DND-41 (cell line): ENCODE measurements at regions not wholly inside any gene's neighbourhood (a gene's known extent, or its start where the extent isn't known, plus 50 kb on each side); places are given as distances from the start of the nearest gene placed in this dataset.

Experiments used
- ATAC-seq: fragments of 200-7000 bp; cut with Tn5 transposase; 3 replicates; pipeline ENCODE4 v1.9.1; 2021; ENCODE audit warnings: low read depth; ENCODE audit not compliant: insufficient read depth
- DNase-seq: peaks from one replicate; pipeline ENCODE4 v3.0.0-alpha.2; 2020
- H2AFZ ChIP-seq: 2 replicates; pipeline ENCODE4 v1.6.0; 2012; ENCODE audit warnings: low read depth, low read length
- H3K27ac ChIP-seq: 2 replicates; pipeline ENCODE4 v1.5.1; 2012; ENCODE audit warnings: low read length, inconsistent platforms
- H3K27me3 ChIP-seq: fragments of 200-600 bp; sonication (generic); 2 replicates; pipeline ENCODE4 v1.6.0; 2012; ENCODE audit warnings: low read length, mild to moderate bottlenecking, inconsistent platforms; ENCODE audit not compliant: insufficient read depth, poor library complexity
- H3K36me3 ChIP-seq: 2 replicates; pipeline ENCODE4 v1.5.1; 2012; ENCODE audit warnings: low read length, inconsistent platforms; ENCODE audit not compliant: insufficient read depth
- H3K4me1 ChIP-seq: 2 replicates; pipeline ENCODE4 v1.5.1; 2012; ENCODE audit warnings: mild to moderate bottlenecking, low read length; ENCODE audit not compliant: insufficient read depth
- H3K4me2 ChIP-seq: 2 replicates; pipeline ENCODE4 v1.6.0; 2012; ENCODE audit warnings: mild to moderate bottlenecking, moderate library complexity, low read length, inconsistent platforms; ENCODE audit not compliant: insufficient read depth
- H3K4me3 ChIP-seq, 2 experiments: fragments of 200-600 bp in 1 of 2; shearing (Covaris generic) in 1 of 2; 2 replicates each; pipeline ENCODE4 v1.5.1; 2012 to 2016; ENCODE audit warnings: inconsistent platforms in 2 of 2, low read length in 2 of 2, mild to moderate bottlenecking in 2 of 2, low read depth in 1 of 2, moderate library complexity in 1 of 2
- H3K79me2 ChIP-seq: 2 replicates; pipeline ENCODE4 v1.6.0; 2012; ENCODE audit warnings: low read length, inconsistent platforms; ENCODE audit not compliant: insufficient read depth
- H3K9ac ChIP-seq: 2 replicates; pipeline ENCODE4 v1.6.0; 2012; ENCODE audit warnings: low read depth, mild to moderate bottlenecking, inconsistent platforms, low read length, moderate library complexity
- H3K9me3 ChIP-seq: 2 replicates; pipeline ENCODE4 v1.5.1; 2012; ENCODE audit warnings: low read length, moderate library complexity, mild to moderate bottlenecking, inconsistent platforms; ENCODE audit not compliant: insufficient read depth, severe bottlenecking
- H4K20me1 ChIP-seq: 2 replicates; pipeline ENCODE4 v1.6.0; 2012; ENCODE audit warnings: low read length; ENCODE audit not compliant: insufficient read depth
- CTCF ChIP-seq: IDR thresholded peaks from 2 replicates; pipeline ENCODE4 v1.5.1; 2012; ENCODE audit warnings: borderline replicate concordance, low read length, moderate library complexity, mild to moderate bottlenecking; ENCODE audit not compliant: poor library complexity, severe bottlenecking; ENCODE audit errors: extremely low read depth
- EZH2 ChIP-seq: IDR thresholded peaks from 3 replicates; pipeline ENCODE4 v1.6.1; 2012; ENCODE audit warnings: borderline replicate concordance, low read depth, mild to moderate bottlenecking, moderate library complexity, low read length, inconsistent platforms; ENCODE audit not compliant: severe bottlenecking

- Histone ChIP-seq H4K20me1 (no peaks in the 10 kb centered on the region), H3K4me3 (no peak overlapping the region), H3K27ac (no peak overlapping the region), H3K9me3 (no peaks in the 10 kb centered on the region), H3K79me2 (no peaks in the 10 kb centered on the region), H3K27me3 (no peaks in the 10 kb centered on the region), H3K4me2 (no peak overlapping the region), H3K9ac (no peak overlapping the region), H3K4me1 (no peaks in the 10 kb centered on the region), H2AFZ (no peak overlapping the region), H3K36me3 (no peaks in the 10 kb centered on the region)
- ATAC-seq (no peak), DNase-seq (no peak)
- TF ChIP-seq EZH2 (no peak), CTCF (no peak)
Measured at GRCh38 chr4:41379230-41379629, 122.5 kb downstream of the UCHL1 start.

- Histone ChIP-seq H3K36me3 (no peaks in the 10 kb centered on the region), H3K4me2 (no peak overlapping the region), H3K4me1 (no peaks in the 10 kb centered on the region), H3K4me3 (no peak overlapping the region), H3K27ac (no peak overlapping the region), H4K20me1 (no peaks in the 10 kb centered on the region), H3K27me3 (no peaks in the 10 kb centered on the region), H2AFZ (no peak overlapping the region), H3K79me2 (no peaks in the 10 kb centered on the region), H3K9me3 (no peaks in the 10 kb centered on the region), H3K9ac (no peak overlapping the region)
- DNase-seq (no peak), ATAC-seq (no peak)
- TF ChIP-seq CTCF (no peak), EZH2 (no peak)
Measured at GRCh38 chr4:41380511-41381157, 123.9 kb downstream of the UCHL1 start.

GRCh38 chr4:41381384-41381783, 124.7 kb downstream of the UCHL1 start:
- no peak for ATAC-seq
- no peak overlapping the region for H3K9ac ChIP-seq

More at GRCh38 chr4:41381384-41381783, 124.7 kb downstream of the UCHL1 start:
- Histone ChIP-seq H2AFZ (no peak overlapping the region), H3K4me2 (no peak overlapping the region), H3K79me2 (no peaks in the 10 kb centered on the region), H3K9me3 (no peaks in the 10 kb centered on the region), H3K4me3 (no peak overlapping the region), H3K4me1 (no peaks in the 10 kb centered on the region), H3K27ac (no peak overlapping the region), H3K36me3 (no peaks in the 10 kb centered on the region), H4K20me1 (no peaks in the 10 kb centered on the region), H3K27me3 (no peaks in the 10 kb centered on the region)
- DNase-seq, result no peak
- TF ChIP-seq EZH2, result no peak
- TF ChIP-seq CTCF, result no peak
